OCI-LY7 (cell line): ENCODE measurements at regions not wholly inside any gene's neighbourhood (a gene's known extent, or its start where the extent isn't known, plus 50 kb on each side); places are given as distances from the start of the nearest gene placed in this dataset.

Source experiments
- BruUV-seq: library from RNA; stranded (reverse); fragments of 400-500 nt; replicated peaks from 2 replicates; lab custom pipeline; 2021; lab: Mats Ljungman, UMichigan
- CTCF ChIA-PET: fragments of 300-600 bp; sonication (Branson Sonifier 250); formaldehyde crosslinking; loops from one replicate; lab custom pipeline; 2022; ENCODE audit warnings: antibody characterized with exemption; ENCODE audit not compliant: unreplicated experiment; lab: Charles Lee
- POLR2A ChIA-PET: fragments of 300-600 bp; sonication (Branson Sonifier 250); formaldehyde crosslinking; loops from one replicate; lab custom pipeline; 2022; ENCODE audit warnings: antibody characterized with exemption; lab: Charles Lee
- DNase-seq: peaks from one replicate; pipeline ENCODE4 v3.0.0-alpha.2; 2015; ENCODE audit warnings: low spot score
- H2AFZ ChIP-seq: fragments of 200-600 bp; sonication (generic), shearing (Covaris generic); 2 replicates; pipeline ENCODE4 v1.6.1; 2014; ENCODE audit warnings: mild to moderate bottlenecking, antibody characterized with exemption, low read length, moderate library complexity
- H3K27ac ChIP-seq: fragments of 200-600 bp; sonication (generic); 2 replicates; pipeline ENCODE4 v1.5.1; 2014; ENCODE audit warnings: mixed run types, low read depth, mild to moderate bottlenecking, moderate library complexity, low read length, inconsistent platforms; ENCODE audit not compliant: poor library complexity, severe bottlenecking
- H3K36me3 ChIP-seq: fragments of 200-600 bp; sonication (generic); 2 replicates; pipeline ENCODE4 v1.6.1; 2014; ENCODE audit warnings: mild to moderate bottlenecking, antibody characterized with exemption, low read length, moderate library complexity, mixed read lengths; ENCODE audit not compliant: insufficient read depth
- H3K4me1 ChIP-seq: fragments of 200-600 bp; sonication (generic); 2 replicates; pipeline ENCODE4 v1.5.1; 2014; ENCODE audit warnings: mild to moderate bottlenecking, low read length; ENCODE audit not compliant: insufficient read depth, poor library complexity, severe bottlenecking
- H3K4me2 ChIP-seq: fragments of 200-600 bp; sonication (generic); 2 replicates; pipeline ENCODE4 v1.6.1; 2014; ENCODE audit warnings: mild to moderate bottlenecking, low read length
- H3K4me3 ChIP-seq: fragments of 200-600 bp; sonication (generic); 2 replicates; pipeline ENCODE4 v1.5.1; 2014; ENCODE audit warnings: mild to moderate bottlenecking, low read depth, low read length; ENCODE audit not compliant: poor library complexity, severe bottlenecking
- H3K79me2 ChIP-seq: fragments of 200-600 bp; sonication (generic); 2 replicates; pipeline ENCODE4 v1.6.1; 2016; ENCODE audit warnings: low read depth, mild to moderate bottlenecking, low read length, moderate library complexity, mixed read lengths; ENCODE audit not compliant: insufficient read depth
- H3K9me2 ChIP-seq: fragments of 200-600 bp; sonication (generic); 2 replicates; pipeline ENCODE4 v1.6.1; 2016; ENCODE audit warnings: mild to moderate bottlenecking, low read length, mixed read lengths; ENCODE audit not compliant: insufficient read depth
- H3K9me3 ChIP-seq: fragments of 200-600 bp; sonication (generic); 2 replicates; pipeline ENCODE4 v1.6.1; 2014; ENCODE audit warnings: mild to moderate bottlenecking, mixed run types, low read length, mixed read lengths
- H4K20me1 ChIP-seq: fragments of 200-600 bp; sonication (generic); 2 replicates; pipeline ENCODE4 v1.6.1; 2014; ENCODE audit warnings: mild to moderate bottlenecking, antibody characterized with exemption, low read length, moderate library complexity, mixed read lengths; ENCODE audit not compliant: insufficient read depth
- CTCF ChIP-seq: fragments of 200-600 bp; sonication (generic); conservative IDR thresholded peaks from 2 replicates; pipeline ENCODE4 v1.5.1; 2014; ENCODE audit warnings: mild to moderate bottlenecking, antibody characterized with exemption, low read length, moderate library complexity, mixed read lengths
- EZH2phosphoT487 ChIP-seq: fragments of 200-600 bp; sonication (generic); IDR thresholded peaks from 2 replicates; pipeline ENCODE4 v1.6.1; 2018; ENCODE audit warnings: low read depth, borderline replicate concordance, mild to moderate bottlenecking, mixed run types, antibody characterized with exemption, low read length, moderate library complexity, mixed read lengths
- intact Hi-C: fragments of 100-400 bp; cut with micrococcal nuclease; formaldehyde crosslinking; loops from one replicate; pipeline ENCODE4 v1.10.0; 2022; ENCODE audit not compliant: unreplicated experiment

- TF ChIP-seq EZH2phosphoT487, result no peak
- no peak for TF ChIP-seq CTCF
- Histone ChIP-seq H3K79me2 (no peaks in the 10 kb centered on the region), H3K4me1 (no peaks in the 10 kb centered on the region), H4K20me1 (no peaks in the 10 kb centered on the region), H3K9me2 (no peaks in the 10 kb centered on the region), H3K4me3 (no peak overlapping the region), H3K27ac (no peak overlapping the region), H3K4me2 (no peak overlapping the region), H3K36me3 (no peaks in the 10 kb centered on the region), H2AFZ (no peak overlapping the region), H3K9me3 (no peaks in the 10 kb centered on the region)
- no TSS peak for BruUV-seq
- POLR2A ChIA-PET, result interaction anchor here (1.0 kb wide), 1 partner anchor 12 kb away, joined by 5 read pairs; no protein-coding TSS in a partner anchor
- DNase-seq, result no peak
- CTCF ChIA-PET, result no interaction called here
- intact Hi-C loops, result no loop called here
These were observed 227.3 kb upstream of the ALG10 start for GRCh38 chr12:33794954-33795353.

GRCh38 chr12:33795536-33795935 lies 226.8 kb upstream of the ALG10 start:
- H3K4me3 ChIP-seq, result no peak overlapping the region
- no peaks in the 10 kb centered on the region for H4K20me1 ChIP-seq
- no peaks in the 10 kb centered on the region for H3K9me3 ChIP-seq
- intact Hi-C loops, result no loop called here
- BruUV-seq, result no TSS peak
- H3K36me3 ChIP-seq, result no peaks in the 10 kb centered on the region
- H3K4me1 ChIP-seq, result no peaks in the 10 kb centered on the region
- H3K9me2 ChIP-seq, result no peaks in the 10 kb centered on the region
- no peaks in the 10 kb centered on the region for H3K79me2 ChIP-seq
- DNase-seq, result no peak
- H3K27ac ChIP-seq, result no peak overlapping the region
- POLR2A ChIA-PET, result no interaction called here
- no peak overlapping the region for H3K4me2 ChIP-seq
- CTCF ChIA-PET, result no interaction called here
- TF ChIP-seq CTCF, result no peak
- no peak for TF ChIP-seq EZH2phosphoT487
- H2AFZ ChIP-seq, result no peak overlapping the region

- no peak for DNase-seq
- TF ChIP-seq CTCF (no peak), EZH2phosphoT487 (no peak)
- Histone ChIP-seq H3K4me2 (no peak overlapping the region), H3K79me2 (no peaks in the 10 kb centered on the region), H3K4me3 (no peak overlapping the region), H3K27ac (no peak overlapping the region), H2AFZ (no peak overlapping the region), H3K9me3 (no peaks in the 10 kb centered on the region), H3K36me3 (no peaks in the 10 kb centered on the region), H3K4me1 (no peaks in the 10 kb centered on the region), H3K9me2 (no peaks in the 10 kb centered on the region), H4K20me1 (no peaks in the 10 kb centered on the region)
- intact Hi-C loops, result no loop called here
- ChIA-PET CTCF (no interaction called here), POLR2A (interaction anchor here (0.7 kb wide), 1 partner anchor 1016 kb away, joined by 3 read pairs; no protein-coding TSS in a partner anchor)
- BruUV-seq, result no TSS peak
These were observed 208.8 kb upstream of the ALG10 start for GRCh38 chr12:33813536-33813935.
